ENCODE measurements at regions not wholly inside any gene's neighbourhood (a gene's known extent, or its start where the extent isn't known, plus 50 kb on each side); places are given as distances from the start of the nearest gene placed in this dataset.
"Not testable (repeated sequence)": the region's sequence is repeated elsewhere in the genome, so short reads cannot be mapped to it uniquely, and the experiment has no call there.

DNA sequence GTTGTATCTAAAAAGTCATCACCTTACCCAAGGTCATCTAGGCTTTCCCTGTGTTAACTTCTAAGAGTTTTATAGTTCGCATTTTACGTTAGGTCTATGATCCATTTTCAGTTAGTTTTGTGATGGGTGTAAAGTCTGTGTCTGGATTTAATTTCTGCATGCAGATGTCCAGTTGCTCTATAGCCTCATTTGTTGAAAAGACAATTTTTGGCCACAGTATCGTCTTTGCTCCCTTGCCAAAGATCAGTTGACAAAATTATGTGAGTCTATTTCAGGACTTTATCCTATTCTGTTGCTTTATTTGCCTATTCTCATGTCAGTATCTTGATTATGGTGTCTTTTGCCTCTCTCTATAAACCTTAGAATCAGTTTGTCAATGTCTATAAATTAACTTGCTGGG is 85.1 kb downstream of the METRNL start:
- peaks cover 6% of the 10 kb centered on the region for H3K9me3 Mint-ChIP-seq
- Histone ChIP-seq H3K27ac (ENCODE audit: low read depth in 1 of 2, low read length in 2 of 2) (no peak overlapping the region), H3K36me3 (ENCODE audit: insufficient read depth, low read length) (no peaks in the 10 kb centered on the region), H3K4me3 (ENCODE audit: low read length) (no peak overlapping the region), H3K9me3 (ENCODE audit: control insufficient read depth in 1 of 2, insufficient read depth in 1 of 2, low read length in 2 of 2) (peaks cover 0 to 8% of the 10 kb centered on the region in 2 experiments), H3K4me1 (ENCODE audit: insufficient read depth, low read length) (no peaks in the 10 kb centered on the region), H3K27me3 (ENCODE audit: control insufficient read depth in 1 of 2, insufficient read depth in 2 of 2, low read length in 2 of 2) (peaks cover 0 to 3% of the 10 kb centered on the region in 2 experiments)
- peaks cover 27% of the 10 kb centered on the region for H3K27me3 Mint-ChIP-seq
- TF ChIP-seq, protein P1, sequence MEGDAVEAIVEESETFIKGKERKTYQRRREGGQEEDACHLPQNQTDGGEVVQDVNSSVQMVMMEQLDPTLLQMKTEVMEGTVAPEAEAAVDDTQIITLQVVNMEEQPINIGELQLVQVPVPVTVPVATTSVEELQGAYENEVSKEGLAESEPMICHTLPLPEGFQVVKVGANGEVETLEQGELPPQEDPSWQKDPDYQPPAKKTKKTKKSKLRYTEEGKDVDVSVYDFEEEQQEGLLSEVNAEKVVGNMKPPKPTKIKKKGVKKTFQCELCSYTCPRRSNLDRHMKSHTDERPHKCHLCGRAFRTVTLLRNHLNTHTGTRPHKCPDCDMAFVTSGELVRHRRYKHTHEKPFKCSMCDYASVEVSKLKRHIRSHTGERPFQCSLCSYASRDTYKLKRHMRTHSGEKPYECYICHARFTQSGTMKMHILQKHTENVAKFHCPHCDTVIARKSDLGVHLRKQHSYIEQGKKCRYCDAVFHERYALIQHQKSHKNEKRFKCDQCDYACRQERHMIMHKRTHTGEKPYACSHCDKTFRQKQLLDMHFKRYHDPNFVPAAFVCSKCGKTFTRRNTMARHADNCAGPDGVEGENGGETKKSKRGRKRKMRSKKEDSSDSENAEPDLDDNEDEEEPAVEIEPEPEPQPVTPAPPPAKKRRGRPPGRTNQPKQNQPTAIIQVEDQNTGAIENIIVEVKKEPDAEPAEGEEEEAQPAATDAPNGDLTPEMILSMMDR (IDR thresholded peaks at IDR 0.05) = no peak
- ChIA-PET CTCF (no interaction called here), POLR2A (no interaction called here)
- ATAC-seq (ENCODE audit: poor library complexity) (no peak), DNase-seq (no peak)
- no peak overlapping the region for H3K4me3 Mint-ChIP-seq
- H3K27ac Mint-ChIP-seq = no peak overlapping the region
- intact Hi-C loops (cut with DNase I, micrococcal nuclease) = no loop called here
- no peaks in the 10 kb centered on the region for H3K4me1 Mint-ChIP-seq (ENCODE audit: low read depth)
- H3K36me3 Mint-ChIP-seq (ENCODE audit: low read depth) = no peaks in the 10 kb centered on the region

GRCh38 chr17:83170571-83171260 is 91.3 kb downstream of the METRNL start:
- H3K27ac Mint-ChIP-seq = no peak overlapping the region
- peaks cover 6% of the 10 kb centered on the region for H3K9me3 Mint-ChIP-seq
- no peaks in the 10 kb centered on the region for H3K4me1 ChIP-seq (ENCODE audit: insufficient read depth, low read length)
- no peaks in the 10 kb centered on the region for H3K36me3 ChIP-seq (ENCODE audit: insufficient read depth, low read length)
- H3K36me3 Mint-ChIP-seq (ENCODE audit: low read depth) = no peaks in the 10 kb centered on the region
- H3K27ac ChIP-seq (ENCODE audit: low read depth in 1 of 2, low read length in 2 of 2) = no peak overlapping the region
- H3K4me3 ChIP-seq (ENCODE audit: low read length) = no peak overlapping the region
- H3K4me1 Mint-ChIP-seq (ENCODE audit: low read depth) = no peaks in the 10 kb centered on the region
- H3K27me3 Mint-ChIP-seq = peaks cover 23% of the 10 kb centered on the region
- intact Hi-C loops (cut with DNase I, micrococcal nuclease) = no loop called here
- TF ChIP-seq, protein P1 (IDR thresholded peaks at IDR 0.05) = no peak
- DNase-seq = no peak
- H3K27me3 ChIP-seq (ENCODE audit: control insufficient read depth in 1 of 2, insufficient read depth in 2 of 2, low read length in 2 of 2) = peaks cover 0 to 6% of the 10 kb centered on the region in 2 experiments
- no peak for ATAC-seq (ENCODE audit: poor library complexity)
- no peak overlapping the region for H3K4me3 Mint-ChIP-seq
- ChIA-PET CTCF (no interaction called here), POLR2A (no interaction called here)
- peaks cover 0 to 8% of the 10 kb centered on the region in 2 experiments for H3K9me3 ChIP-seq (ENCODE audit: control insufficient read depth in 1 of 2, insufficient read depth in 1 of 2, low read length in 2 of 2)

DNA sequence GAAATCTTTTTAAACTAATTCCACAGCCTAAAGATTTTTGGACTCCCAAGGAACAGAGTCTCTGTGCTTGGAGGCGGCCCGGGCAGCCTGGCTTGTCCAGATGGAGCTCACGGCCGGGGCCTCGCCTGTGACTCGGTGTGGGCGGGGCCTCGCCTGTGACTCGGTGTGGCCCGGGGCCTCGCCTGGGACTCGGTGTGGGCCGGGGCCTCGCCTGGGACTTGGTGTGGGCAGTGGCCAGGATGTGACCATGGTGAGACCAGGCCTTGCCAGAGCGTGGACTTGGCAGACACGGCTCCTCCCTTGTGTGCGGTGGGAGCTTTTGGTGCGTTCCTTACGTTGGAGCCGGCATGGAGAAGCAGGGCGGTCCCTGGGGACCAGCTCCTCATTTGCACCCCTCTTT is 92.3 kb downstream of the METRNL start:
- ChIA-PET CTCF (no interaction called here), POLR2A (no interaction called here)
- Mint-ChIP-seq H3K27ac (no peak overlapping the region), H3K36me3 (ENCODE audit: low read depth) (no peaks in the 10 kb centered on the region), H3K27me3 (peaks cover 22% of the 10 kb centered on the region), H3K9me3 (peaks cover 6% of the 10 kb centered on the region), H3K4me1 (ENCODE audit: low read depth) (no peaks in the 10 kb centered on the region), H3K4me3 (no peak overlapping the region)
- no peaks in the 10 kb centered on the region for H3K4me1 ChIP-seq (ENCODE audit: insufficient read depth, low read length)
- TF ChIP-seq, protein P1 (IDR thresholded peaks at IDR 0.05) = no peak
- ATAC-seq (ENCODE audit: poor library complexity) (no peak), DNase-seq (peak in 1 of 14 experiments; percentile 14)
- H3K9me3 ChIP-seq (ENCODE audit: control insufficient read depth in 1 of 2, insufficient read depth in 1 of 2, low read length in 2 of 2) = peaks cover 0 to 7% of the 10 kb centered on the region in 2 experiments
- intact Hi-C loops (cut with DNase I, micrococcal nuclease) = no loop called here
- H3K27me3 ChIP-seq (ENCODE audit: control insufficient read depth in 1 of 2, insufficient read depth in 2 of 2, low read length in 2 of 2) = peaks cover 0 to 6% of the 10 kb centered on the region in 2 experiments
- no peak overlapping the region for H3K27ac ChIP-seq (ENCODE audit: low read depth in 1 of 2, low read length in 2 of 2)
- H3K4me3 ChIP-seq (ENCODE audit: low read length) = no peak overlapping the region
- no peaks in the 10 kb centered on the region for H3K36me3 ChIP-seq (ENCODE audit: insufficient read depth, low read length)

- ATAC-seq (ENCODE audit: poor library complexity); H3K27ac ChIP-seq (ENCODE audit: low read depth in 1 of 2, low read length in 2 of 2); H3K9me3 ChIP-seq (ENCODE audit: control insufficient read depth in 1 of 2, insufficient read depth in 1 of 2, low read length in 2 of 2); H3K36me3 Mint-ChIP-seq (ENCODE audit: low read depth); H3K27me3 ChIP-seq (ENCODE audit: control insufficient read depth in 1 of 2, insufficient read depth in 2 of 2, low read length in 2 of 2); H3K4me1 ChIP-seq (ENCODE audit: insufficient read depth, low read length); H3K4me3 Mint-ChIP-seq; H3K36me3 ChIP-seq (ENCODE audit: insufficient read depth, low read length); H3K4me1 Mint-ChIP-seq (ENCODE audit: low read depth); H3K9me3 Mint-ChIP-seq; intact Hi-C loops (cut with DNase I, micrococcal nuclease); H3K4me3 ChIP-seq (ENCODE audit: low read length); H3K27ac Mint-ChIP-seq; CTCF ChIA-PET; POLR2A ChIA-PET: not testable (repeated sequence)
- peaks cover 18% of the 10 kb centered on the region for H3K27me3 Mint-ChIP-seq
- DNase-seq = peak in 2 of 14 experiments; percentile 2 to 23
These were observed 92.7 kb downstream of the METRNL start for GRCh38 chr17:83172099-83172498.

DNA sequence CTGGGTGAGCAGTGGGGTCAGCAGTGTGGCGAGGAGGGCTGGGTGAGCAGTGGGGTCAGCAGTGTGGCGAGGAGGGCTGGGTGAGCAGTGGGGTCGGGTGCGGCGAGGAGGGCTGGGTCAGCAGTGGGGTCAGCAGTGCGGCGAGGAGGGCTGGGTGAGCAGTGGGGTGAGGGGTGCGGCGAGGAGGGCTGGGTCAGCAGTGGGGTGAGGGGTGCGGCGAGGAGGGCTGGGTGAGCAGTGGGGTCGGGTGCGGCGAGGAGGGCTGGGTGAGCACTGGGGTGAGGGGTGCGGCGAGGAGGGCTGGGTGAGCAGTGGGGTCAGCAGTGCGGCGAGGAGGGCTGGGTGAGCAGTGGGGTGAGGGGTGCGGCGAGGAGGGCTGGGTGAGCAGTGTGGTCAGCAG is 93.2 kb downstream of the METRNL start:
- H3K36me3 Mint-ChIP-seq (ENCODE audit: low read depth); H3K27ac ChIP-seq (ENCODE audit: low read depth in 1 of 2, low read length in 2 of 2); H3K4me1 ChIP-seq (ENCODE audit: insufficient read depth, low read length); H3K27me3 ChIP-seq (ENCODE audit: control insufficient read depth in 1 of 2, insufficient read depth in 2 of 2, low read length in 2 of 2); H3K27ac Mint-ChIP-seq; ATAC-seq (ENCODE audit: poor library complexity); H3K9me3 ChIP-seq (ENCODE audit: control insufficient read depth in 1 of 2, insufficient read depth in 1 of 2, low read length in 2 of 2); H3K36me3 ChIP-seq (ENCODE audit: insufficient read depth, low read length); DNase-seq; H3K9me3 Mint-ChIP-seq; H3K4me1 Mint-ChIP-seq (ENCODE audit: low read depth); CTCF ChIA-PET; intact Hi-C loops (cut with DNase I, micrococcal nuclease); POLR2A ChIA-PET; H3K4me3 Mint-ChIP-seq; H3K4me3 ChIP-seq (ENCODE audit: low read length): not testable (repeated sequence)
- H3K27me3 Mint-ChIP-seq = peaks cover 15% of the 10 kb centered on the region

All from CD4-positive, alpha-beta T cell (primary cell).